ENCODE measurements at regions not wholly inside any gene's neighbourhood (a gene's known extent, or its start where the extent isn't known, plus 50 kb on each side); places are given as distances from the start of the nearest gene placed in this dataset.

- CTCF ChIA-PET: no interaction called here
- H3K4me2 ChIP-seq: no peak overlapping the region
- BruUV-seq (replicated peaks): no TSS peak
These were observed 236.3 kb upstream of the ZC3H12C start for GRCh38 chr11:109856928-109857327.

GRCh38 chr11:109857637-109858036 is 235.6 kb upstream of the ZC3H12C start:
- H3K27ac ChIP-seq: no peak overlapping the region

More at GRCh38 chr11:109856928-109857327, 236.3 kb upstream of the ZC3H12C start:
- Histone ChIP-seq H3K4me3 (no peak overlapping the region), H3K27me3 (ENCODE audit: insufficient read depth, low read depth) (no peaks in the 10 kb centered on the region), H3F3A (ENCODE audit: insufficient read depth, low read depth) (no peaks in the 10 kb centered on the region), H3K79me2 (ENCODE audit: low read depth) (no peaks in the 10 kb centered on the region), H3K4me1 (replicated peaks; ENCODE audit: insufficient read depth) (no peaks in the 10 kb centered on the region), H2AFZ (no peak overlapping the region), H3K9me2 (ENCODE audit: insufficient read depth) (no peaks in the 10 kb centered on the region), H3K27ac (no peak overlapping the region), H3K36me3 (ENCODE audit: low read depth) (no peaks in the 10 kb centered on the region), H4K20me1 (ENCODE audit: insufficient read depth) (no peaks in the 10 kb centered on the region), H3K9me3 (ENCODE audit: insufficient read depth, low read depth) (no peaks in the 10 kb centered on the region)
- TF ChIP-seq EZH2 (IDR thresholded peaks at IDR 0.05; ENCODE audit: low read depth): no peak
- TF ChIP-seq, protein P1, sequence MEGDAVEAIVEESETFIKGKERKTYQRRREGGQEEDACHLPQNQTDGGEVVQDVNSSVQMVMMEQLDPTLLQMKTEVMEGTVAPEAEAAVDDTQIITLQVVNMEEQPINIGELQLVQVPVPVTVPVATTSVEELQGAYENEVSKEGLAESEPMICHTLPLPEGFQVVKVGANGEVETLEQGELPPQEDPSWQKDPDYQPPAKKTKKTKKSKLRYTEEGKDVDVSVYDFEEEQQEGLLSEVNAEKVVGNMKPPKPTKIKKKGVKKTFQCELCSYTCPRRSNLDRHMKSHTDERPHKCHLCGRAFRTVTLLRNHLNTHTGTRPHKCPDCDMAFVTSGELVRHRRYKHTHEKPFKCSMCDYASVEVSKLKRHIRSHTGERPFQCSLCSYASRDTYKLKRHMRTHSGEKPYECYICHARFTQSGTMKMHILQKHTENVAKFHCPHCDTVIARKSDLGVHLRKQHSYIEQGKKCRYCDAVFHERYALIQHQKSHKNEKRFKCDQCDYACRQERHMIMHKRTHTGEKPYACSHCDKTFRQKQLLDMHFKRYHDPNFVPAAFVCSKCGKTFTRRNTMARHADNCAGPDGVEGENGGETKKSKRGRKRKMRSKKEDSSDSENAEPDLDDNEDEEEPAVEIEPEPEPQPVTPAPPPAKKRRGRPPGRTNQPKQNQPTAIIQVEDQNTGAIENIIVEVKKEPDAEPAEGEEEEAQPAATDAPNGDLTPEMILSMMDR (conservative IDR thresholded peaks at IDR 0.05): no peak
- POLR2A ChIA-PET (ENCODE audit: unreplicated experiment): no interaction called here
- intact Hi-C loops (cut with micrococcal nuclease; ENCODE audit: unreplicated experiment): no loop called here
- no peak for DNase-seq

DNA sequence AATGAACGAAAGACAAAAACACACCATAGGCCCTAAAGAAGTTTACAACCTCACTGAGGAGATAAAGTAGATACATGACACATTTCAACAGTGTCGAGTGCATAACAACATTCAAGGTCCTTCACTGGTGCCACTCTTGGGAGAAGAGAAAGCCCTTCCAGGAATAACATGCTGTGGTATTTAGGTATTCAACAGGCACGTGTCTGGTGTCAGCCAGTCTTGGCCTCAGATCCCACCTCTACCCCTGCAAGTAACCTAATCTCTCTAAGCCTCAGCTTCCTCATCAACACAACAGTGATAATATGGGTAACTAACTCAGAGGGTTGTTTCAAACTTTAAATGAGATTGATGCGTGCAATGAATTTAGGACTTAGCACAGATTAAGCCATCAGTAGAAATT is 235.0 kb upstream of the ZC3H12C start:
- POLR2A ChIA-PET (ENCODE audit: unreplicated experiment): no interaction called here
- Histone ChIP-seq H3K4me1 (replicated peaks; ENCODE audit: insufficient read depth) (no peaks in the 10 kb centered on the region), H4K20me1 (ENCODE audit: insufficient read depth) (no peaks in the 10 kb centered on the region), H3K27ac (no peak overlapping the region), H3K9me3 (ENCODE audit: insufficient read depth, low read depth) (no peaks in the 10 kb centered on the region), H3K27me3 (ENCODE audit: insufficient read depth, low read depth) (no peaks in the 10 kb centered on the region), H3K4me2 (no peak overlapping the region), H3K4me3 (no peak overlapping the region), H3K36me3 (ENCODE audit: low read depth) (no peaks in the 10 kb centered on the region), H3K9me2 (ENCODE audit: insufficient read depth) (no peaks in the 10 kb centered on the region), H2AFZ (no peak overlapping the region), H3K79me2 (ENCODE audit: low read depth) (no peaks in the 10 kb centered on the region), H3F3A (ENCODE audit: insufficient read depth, low read depth) (no peaks in the 10 kb centered on the region)
- CTCF ChIA-PET: no interaction called here
- intact Hi-C loops (cut with micrococcal nuclease; ENCODE audit: unreplicated experiment): no loop called here
- BruUV-seq (replicated peaks): no TSS peak
- DNase-seq: no peak
- TF ChIP-seq, protein P1 (conservative IDR thresholded peaks at IDR 0.05): no peak
- no peak for TF ChIP-seq EZH2 (IDR thresholded peaks at IDR 0.05; ENCODE audit: low read depth)

More at GRCh38 chr11:109857637-109858036, 235.6 kb upstream of the ZC3H12C start:
- Histone ChIP-seq H4K20me1 (ENCODE audit: insufficient read depth) (no peaks in the 10 kb centered on the region), H3K9me2 (ENCODE audit: insufficient read depth) (no peaks in the 10 kb centered on the region), H3K79me2 (ENCODE audit: low read depth) (no peaks in the 10 kb centered on the region), H3K36me3 (ENCODE audit: low read depth) (no peaks in the 10 kb centered on the region), H3K4me2 (no peak overlapping the region), H3K4me1 (replicated peaks; ENCODE audit: insufficient read depth) (no peaks in the 10 kb centered on the region), H3K9me3 (ENCODE audit: insufficient read depth, low read depth) (no peaks in the 10 kb centered on the region), H3K4me3 (no peak overlapping the region), H2AFZ (no peak overlapping the region), H3F3A (ENCODE audit: insufficient read depth, low read depth) (no peaks in the 10 kb centered on the region), H3K27me3 (ENCODE audit: insufficient read depth, low read depth) (no peaks in the 10 kb centered on the region)
- TF ChIP-seq, protein P1 (conservative IDR thresholded peaks at IDR 0.05): no peak
- no peak for TF ChIP-seq EZH2 (IDR thresholded peaks at IDR 0.05; ENCODE audit: low read depth)
- intact Hi-C loops (cut with micrococcal nuclease; ENCODE audit: unreplicated experiment): no loop called here
- CTCF ChIA-PET: no interaction called here
- POLR2A ChIA-PET (ENCODE audit: unreplicated experiment): no interaction called here
- no peak for DNase-seq
- BruUV-seq (replicated peaks): no TSS peak

All from PC-9 (cell line).